ENCODE measurements at regions not wholly inside any gene's neighbourhood (a gene's known extent, or its start where the extent isn't known, plus 50 kb on each side); places are given as distances from the start of the nearest gene placed in this dataset.

- Histone ChIP-seq H3K27ac (ENCODE audit: low read length) (no peak overlapping the region), H3F3A (ENCODE audit: insufficient read depth, low read length) (peaks cover 3% of the 10 kb centered on the region; the same call in 1 of the 2 replicates), H3K4me2 (ENCODE audit: low read depth, low read length) (no peak overlapping the region), H3K36me3 (replicated peaks; ENCODE audit: insufficient read depth, low read length) (no peaks in the 10 kb centered on the region), H3K9me2 (replicated peaks; ENCODE audit: insufficient read depth, low read length) (no peaks in the 10 kb centered on the region), H4K20me1 (ENCODE audit: insufficient read depth, low read length) (no peaks in the 10 kb centered on the region), H3K4me3 (ENCODE audit: low read length) (no peak overlapping the region), H3K9me3 (replicated peaks; ENCODE audit: insufficient read depth, low read length) (no peaks in the 10 kb centered on the region), H2AFZ (ENCODE audit: low read length) (no peak overlapping the region), H3K4me1 (ENCODE audit: low read length) (peaks cover 20% of the 10 kb centered on the region), H3K27me3 (replicated peaks; ENCODE audit: insufficient read depth, low read length) (no peaks in the 10 kb centered on the region; the same call in 1 of the 2 replicates), H3K79me2 (ENCODE audit: low read length) (no peaks in the 10 kb centered on the region), H3K9ac (ENCODE audit: low read length) (no peak overlapping the region)
- TF ChIP-seq, protein P1, sequence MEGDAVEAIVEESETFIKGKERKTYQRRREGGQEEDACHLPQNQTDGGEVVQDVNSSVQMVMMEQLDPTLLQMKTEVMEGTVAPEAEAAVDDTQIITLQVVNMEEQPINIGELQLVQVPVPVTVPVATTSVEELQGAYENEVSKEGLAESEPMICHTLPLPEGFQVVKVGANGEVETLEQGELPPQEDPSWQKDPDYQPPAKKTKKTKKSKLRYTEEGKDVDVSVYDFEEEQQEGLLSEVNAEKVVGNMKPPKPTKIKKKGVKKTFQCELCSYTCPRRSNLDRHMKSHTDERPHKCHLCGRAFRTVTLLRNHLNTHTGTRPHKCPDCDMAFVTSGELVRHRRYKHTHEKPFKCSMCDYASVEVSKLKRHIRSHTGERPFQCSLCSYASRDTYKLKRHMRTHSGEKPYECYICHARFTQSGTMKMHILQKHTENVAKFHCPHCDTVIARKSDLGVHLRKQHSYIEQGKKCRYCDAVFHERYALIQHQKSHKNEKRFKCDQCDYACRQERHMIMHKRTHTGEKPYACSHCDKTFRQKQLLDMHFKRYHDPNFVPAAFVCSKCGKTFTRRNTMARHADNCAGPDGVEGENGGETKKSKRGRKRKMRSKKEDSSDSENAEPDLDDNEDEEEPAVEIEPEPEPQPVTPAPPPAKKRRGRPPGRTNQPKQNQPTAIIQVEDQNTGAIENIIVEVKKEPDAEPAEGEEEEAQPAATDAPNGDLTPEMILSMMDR (IDR thresholded peaks at IDR 0.05; ENCODE audit: low read length), result no peak
- no peak for TF ChIP-seq EZH2phosphoT487 (IDR thresholded peaks at IDR 0.05; ENCODE audit: low read length)
- TF ChIP-seq EZH2 (optimal IDR thresholded peaks at IDR 0.05; ENCODE audit: low read depth, low read length), result no peak
- no peak for DNase-seq
Measured at GRCh38 chr3:101128001-101128400, 134.8 kb upstream of the ABI3BP start.

GRCh38 chr3:101124125-101124524 lies 130.9 kb upstream of the ABI3BP start:
- Histone ChIP-seq H3K27ac (ENCODE audit: low read length) (no peak overlapping the region), H4K20me1 (ENCODE audit: insufficient read depth, low read length) (no peaks in the 10 kb centered on the region), H3K9me2 (replicated peaks; ENCODE audit: insufficient read depth, low read length) (no peaks in the 10 kb centered on the region), H3F3A (ENCODE audit: insufficient read depth, low read length) (no peaks in the 10 kb centered on the region), H3K4me1 (ENCODE audit: low read length) (peaks cover 16% of the 10 kb centered on the region), H2AFZ (ENCODE audit: low read length) (no peak overlapping the region), H3K4me2 (ENCODE audit: low read depth, low read length) (no peak overlapping the region), H3K27me3 (replicated peaks; ENCODE audit: insufficient read depth, low read length) (no peaks in the 10 kb centered on the region; the same call in 1 of the 2 replicates), H3K36me3 (replicated peaks; ENCODE audit: insufficient read depth, low read length) (no peaks in the 10 kb centered on the region), H3K9ac (ENCODE audit: low read length) (no peak overlapping the region), H3K79me2 (ENCODE audit: low read length) (no peaks in the 10 kb centered on the region), H3K9me3 (replicated peaks; ENCODE audit: insufficient read depth, low read length) (no peaks in the 10 kb centered on the region), H3K4me3 (ENCODE audit: low read length) (no peak overlapping the region)
- TF ChIP-seq EZH2phosphoT487 (IDR thresholded peaks at IDR 0.05; ENCODE audit: low read length) (no peak), EZH2 (optimal IDR thresholded peaks at IDR 0.05; ENCODE audit: low read depth, low read length) (no peak)
- TF ChIP-seq, protein P1 (IDR thresholded peaks at IDR 0.05; ENCODE audit: low read length), result no peak
- no peak for DNase-seq

DNA sequence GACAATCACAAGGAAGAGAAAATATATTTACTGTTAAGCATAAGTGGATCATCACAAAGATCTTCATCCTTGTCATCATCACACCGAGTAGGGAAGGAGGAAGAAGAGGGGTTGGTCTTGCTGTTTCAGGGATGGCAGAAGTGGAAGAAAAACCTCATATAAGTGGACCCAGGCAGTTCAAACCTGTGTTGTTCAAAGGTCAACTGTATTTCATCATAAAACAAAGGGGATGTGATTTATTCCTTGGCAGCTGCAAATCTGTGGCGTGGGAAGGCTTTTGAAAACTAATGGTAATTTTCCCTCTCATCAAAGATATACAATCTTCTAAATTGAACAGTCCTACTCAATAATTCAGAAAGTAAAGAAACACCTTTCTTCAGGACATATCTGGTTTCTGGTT lies 129.9 kb upstream of the ABI3BP start:
- Histone ChIP-seq H3K9me3 (replicated peaks; ENCODE audit: insufficient read depth, low read length) (no peaks in the 10 kb centered on the region), H3K27ac (ENCODE audit: low read length) (no peak overlapping the region)
- no peak for TF ChIP-seq EZH2 (optimal IDR thresholded peaks at IDR 0.05; ENCODE audit: low read depth, low read length)
- TF ChIP-seq, protein P1 (IDR thresholded peaks at IDR 0.05; ENCODE audit: low read length), result no peak
- no peak for TF ChIP-seq EZH2phosphoT487 (IDR thresholded peaks at IDR 0.05; ENCODE audit: low read length)

More for the DNA sequence above, 129.9 kb upstream of the ABI3BP start:
- Histone ChIP-seq H3K9ac (ENCODE audit: low read length) (no peak overlapping the region), H3K27me3 (replicated peaks; ENCODE audit: insufficient read depth, low read length) (no peaks in the 10 kb centered on the region), H2AFZ (ENCODE audit: low read length) (no peak overlapping the region), H3K4me3 (ENCODE audit: low read length) (no peak overlapping the region), H3K4me1 (ENCODE audit: low read length) (peaks cover 16% of the 10 kb centered on the region), H3K9me2 (replicated peaks; ENCODE audit: insufficient read depth, low read length) (no peaks in the 10 kb centered on the region), H3K36me3 (replicated peaks; ENCODE audit: insufficient read depth, low read length) (no peaks in the 10 kb centered on the region), H3K79me2 (ENCODE audit: low read length) (no peaks in the 10 kb centered on the region), H4K20me1 (ENCODE audit: insufficient read depth, low read length) (no peaks in the 10 kb centered on the region), H3F3A (ENCODE audit: insufficient read depth, low read length) (no peaks in the 10 kb centered on the region), H3K4me2 (ENCODE audit: low read depth, low read length) (no peak overlapping the region)
- DNase-seq, result no peak

Data from MM.1S (cell line).